Naive B cell (primary cell): ENCODE measurements at regions not wholly inside any gene's neighbourhood (a gene's known extent, or its start where the extent isn't known, plus 50 kb on each side); places are given as distances from the start of the nearest gene placed in this dataset.

Experiments
- ATAC-seq, 2 donors: fragments of 150-1000 bp; cut with Tn5 transposase; 2 replicates each; pipeline ENCODE4 v1.10.0; 2021; ENCODE audit warnings: low read depth in 2 of 2, mild to moderate bottlenecking in 2 of 2, moderate library complexity in 2 of 2
- DNase-seq: peaks from one replicate; pipeline ENCODE4 v3.0.0; 2022
- H3K27ac Mint-ChIP-seq, 6 donors: one replicate each; pipeline ENCODE4 v1.8.0; 2020 to 2022; ENCODE audit warnings: mild to moderate bottlenecking in 6 of 6, mixed read lengths in 6 of 6, moderate library complexity in 5 of 6, inconsistent platforms in 2 of 6
- H3K27me3 Mint-ChIP-seq, 3 donors: one replicate each; pipeline ENCODE4 v1.8.0; 2021 to 2022; ENCODE audit warnings: mixed read lengths in 3 of 3, mild to moderate bottlenecking in 1 of 3
- H3K36me3 Mint-ChIP-seq, 2 donors: one replicate each; pipeline ENCODE4 v1.8.0; 2020 to 2022; ENCODE audit warnings: mixed read lengths in 2 of 2, inconsistent platforms in 1 of 2, mild to moderate bottlenecking in 1 of 2
- H3K4me1 Mint-ChIP-seq, 3 donors: one replicate each; pipeline ENCODE4 v1.8.0; 2020 to 2022; ENCODE audit warnings: mixed read lengths in 3 of 3, inconsistent platforms in 1 of 3, mild to moderate bottlenecking in 1 of 3, moderate library complexity in 1 of 3
- H3K4me3 Mint-ChIP-seq, 8 donors: one replicate each; pipeline ENCODE4 v1.8.0; 2020 to 2022; ENCODE audit warnings: mild to moderate bottlenecking in 8 of 8, mixed read lengths in 8 of 8, moderate library complexity in 8 of 8, inconsistent platforms in 2 of 8
- H3K9me3 Mint-ChIP-seq, 7 donors: one replicate each; pipeline ENCODE4 v1.8.0; 2020 to 2022; ENCODE audit warnings: mixed read lengths in 7 of 7, mild to moderate bottlenecking in 5 of 7, inconsistent platforms in 2 of 7, moderate library complexity in 1 of 7

GRCh38 chr10:88196291-88196690 lies 332.9 kb downstream of the PTEN start:
- H3K27ac Mint-ChIP-seq, result no peak overlapping the region
- H3K4me3 Mint-ChIP-seq, result peak overlapping the region in 1 of 8 donors; percentile 25
- H3K9me3 Mint-ChIP-seq, result peaks cover 0 to 4% (median 0%) of the 10 kb centered on the region in 7 donors
- ATAC-seq (no peak), DNase-seq (no peak)
- peaks cover 19 to 37% (median 33%) of the 10 kb centered on the region in 3 donors for H3K4me1 Mint-ChIP-seq
- H3K27me3 Mint-ChIP-seq, result no peaks in the 10 kb centered on the region
- peaks cover 0 to 8% of the 10 kb centered on the region in 2 donors for H3K36me3 Mint-ChIP-seq

GRCh38 chr10:88198023-88198422 lies 334.6 kb downstream of the PTEN start:
- H3K36me3 Mint-ChIP-seq, result peaks cover 0 to 8% of the 10 kb centered on the region in 2 donors
- H3K27me3 Mint-ChIP-seq, result no peaks in the 10 kb centered on the region
- no peak for ATAC-seq
- H3K9me3 Mint-ChIP-seq, result peaks cover 0 to 4% (median 0%) of the 10 kb centered on the region in 7 donors
- no peak for DNase-seq
- peaks cover 19 to 34% (median 28%) of the 10 kb centered on the region in 3 donors for H3K4me1 Mint-ChIP-seq
- no peak overlapping the region for H3K4me3 Mint-ChIP-seq
- no peak overlapping the region for H3K27ac Mint-ChIP-seq

GRCh38 chr10:88200312-88201032 lies 337.0 kb downstream of the PTEN start:
- H3K27me3 Mint-ChIP-seq, result no peaks in the 10 kb centered on the region
- no peak overlapping the region for H3K27ac Mint-ChIP-seq
- no peak for DNase-seq

GRCh38 chr10:88205842-88206446 lies 342.5 kb downstream of the PTEN start:
- no peaks in the 10 kb centered on the region for H3K4me1 Mint-ChIP-seq
- H3K36me3 Mint-ChIP-seq, result no peaks in the 10 kb centered on the region
- DNase-seq (no peak), ATAC-seq (no peak)
- H3K9me3 Mint-ChIP-seq, result no peaks in the 10 kb centered on the region
- no peaks in the 10 kb centered on the region for H3K27me3 Mint-ChIP-seq
- no peak overlapping the region for H3K27ac Mint-ChIP-seq
- no peak overlapping the region for H3K4me3 Mint-ChIP-seq

More at GRCh38 chr10:88200312-88201032, 337.0 kb downstream of the PTEN start:
- H3K36me3 Mint-ChIP-seq, result peaks cover 0 to 8% of the 10 kb centered on the region in 2 donors
- H3K4me3 Mint-ChIP-seq, result no peak overlapping the region
- peaks cover 2 to 9% (median 4%) of the 10 kb centered on the region in 3 donors for H3K4me1 Mint-ChIP-seq
- H3K9me3 Mint-ChIP-seq, result peaks cover 0 to 4% (median 0%) of the 10 kb centered on the region in 7 donors
- ATAC-seq, result no peak

- no peak overlapping the region for H3K4me3 Mint-ChIP-seq
- no peaks in the 10 kb centered on the region for H3K36me3 Mint-ChIP-seq
- H3K4me1 Mint-ChIP-seq, result peaks cover 0 to 11% (median 3%) of the 10 kb centered on the region in 3 donors
- ATAC-seq, result no peak
- no peak overlapping the region for H3K27ac Mint-ChIP-seq
- no peak for DNase-seq
- no peaks in the 10 kb centered on the region for H3K27me3 Mint-ChIP-seq
- no peaks in the 10 kb centered on the region for H3K9me3 Mint-ChIP-seq
Observed at GRCh38 chr10:88207121-88207546, 343.7 kb downstream of the PTEN start.

GRCh38 chr10:88209231-88209630 lies 345.8 kb downstream of the PTEN start:
- Mint-ChIP-seq H3K4me3 (no peak overlapping the region), H3K36me3 (no peaks in the 10 kb centered on the region), H3K9me3 (no peaks in the 10 kb centered on the region), H3K27ac (no peak overlapping the region), H3K27me3 (no peaks in the 10 kb centered on the region), H3K4me1 (peaks cover 3 to 21% (median 4%) of the 10 kb centered on the region in 3 donors)
- DNase-seq (no peak), ATAC-seq (no peak)

GRCh38 chr10:88209837-88210561 lies 346.6 kb downstream of the PTEN start:
- H3K4me3 Mint-ChIP-seq, result no peak overlapping the region
- ATAC-seq, result no peak

GRCh38 chr10:88211230-88211629 lies 347.8 kb downstream of the PTEN start:
- Mint-ChIP-seq H3K36me3 (no peaks in the 10 kb centered on the region), H3K9me3 (no peaks in the 10 kb centered on the region), H3K27ac (peak overlapping the region in 1 of 6 donors; percentile 42), H3K4me1 (peaks cover 3 to 26% (median 7%) of the 10 kb centered on the region in 3 donors), H3K27me3 (no peaks in the 10 kb centered on the region), H3K4me3 (no peak overlapping the region)
- DNase-seq (no peak), ATAC-seq (no peak)

More at GRCh38 chr10:88209837-88210561, 346.6 kb downstream of the PTEN start:
- H3K9me3 Mint-ChIP-seq, result no peaks in the 10 kb centered on the region
- DNase-seq, result no peak
- H3K27ac Mint-ChIP-seq, result no peak overlapping the region
- no peaks in the 10 kb centered on the region for H3K27me3 Mint-ChIP-seq
- H3K36me3 Mint-ChIP-seq, result no peaks in the 10 kb centered on the region
- peaks cover 3 to 21% (median 7%) of the 10 kb centered on the region in 3 donors for H3K4me1 Mint-ChIP-seq

GRCh38 chr10:88212069-88212468 lies 348.6 kb downstream of the PTEN start:
- Mint-ChIP-seq H3K36me3 (no peaks in the 10 kb centered on the region), H3K27me3 (no peaks in the 10 kb centered on the region), H3K9me3 (no peaks in the 10 kb centered on the region), H3K4me3 (no peak overlapping the region), H3K4me1 (peaks cover 6 to 34% (median 14%) of the 10 kb centered on the region in 3 donors), H3K27ac (no peak overlapping the region)
- no peak for ATAC-seq
- DNase-seq, result no peak

- Mint-ChIP-seq H3K36me3 (no peaks in the 10 kb centered on the region), H3K9me3 (no peaks in the 10 kb centered on the region)
Observed at GRCh38 chr10:88213065-88213605, 349.7 kb downstream of the PTEN start.

GRCh38 chr10:88216976-88217375 lies 353.6 kb downstream of the PTEN start:
- peaks cover 11 to 39% (median 28%) of the 10 kb centered on the region in 3 donors for H3K4me1 Mint-ChIP-seq
- peak; percentile 14 for DNase-seq
- ATAC-seq, result peak; percentile 96 to 97
- H3K27me3 Mint-ChIP-seq, result no peaks in the 10 kb centered on the region
- peak overlapping the region; percentile 18 to 89 (median 57) for H3K27ac Mint-ChIP-seq
- peak overlapping the region in 3 of 8 donors; percentile 4 to 30 (median 4) for H3K4me3 Mint-ChIP-seq
- no peaks in the 10 kb centered on the region for H3K36me3 Mint-ChIP-seq
- no peaks in the 10 kb centered on the region for H3K9me3 Mint-ChIP-seq

More at GRCh38 chr10:88213065-88213605, 349.7 kb downstream of the PTEN start:
- ATAC-seq (no peak), DNase-seq (no peak)
- peaks cover 8 to 36% (median 18%) of the 10 kb centered on the region in 3 donors for H3K4me1 Mint-ChIP-seq
- H3K27ac Mint-ChIP-seq, result peak overlapping the region in 2 of 6 donors; percentile 5 to 14
- no peaks in the 10 kb centered on the region for H3K27me3 Mint-ChIP-seq
- H3K4me3 Mint-ChIP-seq, result no peak overlapping the region

GRCh38 chr10:88218362-88218761 lies 354.9 kb downstream of the PTEN start:
- Mint-ChIP-seq H3K27ac (peak overlapping the region in 3 of 6 donors; percentile 4 to 46 (median 32)), H3K4me1 (peaks cover 11 to 34% (median 28%) of the 10 kb centered on the region in 3 donors)

GRCh38 chr10:88219753-88220152 lies 356.3 kb downstream of the PTEN start:
- no peak for ATAC-seq
- DNase-seq, result no peak
- Mint-ChIP-seq H3K27me3 (no peaks in the 10 kb centered on the region), H3K27ac (peak overlapping the region in 2 of 6 donors; percentile 38 to 46), H3K4me1 (peaks cover 11 to 27% (median 21%) of the 10 kb centered on the region in 3 donors), H3K36me3 (no peaks in the 10 kb centered on the region), H3K4me3 (no peak overlapping the region), H3K9me3 (no peaks in the 10 kb centered on the region)

More at GRCh38 chr10:88218362-88218761, 354.9 kb downstream of the PTEN start:
- Mint-ChIP-seq H3K27me3 (no peaks in the 10 kb centered on the region), H3K36me3 (no peaks in the 10 kb centered on the region), H3K9me3 (no peaks in the 10 kb centered on the region), H3K4me3 (no peak overlapping the region)
- DNase-seq, result no peak
- no peak for ATAC-seq
